ENCODE measurements at regions not wholly inside any gene's neighbourhood (a gene's known extent, or its start where the extent isn't known, plus 50 kb on each side); places are given as distances from the start of the nearest gene placed in this dataset.

GRCh38 chr1:209390764-209391163 is 192.8 kb upstream of the CAMK1G start:
- DNase-seq (ENCODE audit: low spot score) = no peak

- no peak for DNase-seq (ENCODE audit: low spot score)
Observed at GRCh38 chr1:209391792-209392191, 191.7 kb upstream of the CAMK1G start.

- DNase-seq (ENCODE audit: low spot score) = no peak
Observed at GRCh38 chr1:209395169-209395568, 188.3 kb upstream of the CAMK1G start.

- no peak for DNase-seq (ENCODE audit: low spot score)
Observed at GRCh38 chr1:209397371-209397770, 186.1 kb upstream of the CAMK1G start.

- no peak for DNase-seq (ENCODE audit: low spot score)
Observed at GRCh38 chr1:209397910-209398309, 185.6 kb upstream of the CAMK1G start.

GRCh38 chr1:209398313-209398991 is 185.1 kb upstream of the CAMK1G start:
- no peak for DNase-seq (ENCODE audit: low spot score)

GRCh38 chr1:209399800-209400199 is 183.7 kb upstream of the CAMK1G start:
- no peak for DNase-seq (ENCODE audit: low spot score)

GRCh38 chr1:209400351-209401220 is 182.9 kb upstream of the CAMK1G start:
- no peak for DNase-seq (ENCODE audit: low spot score)

- DNase-seq (ENCODE audit: low spot score) = no peak
Observed at GRCh38 chr1:209402697-209403096, 180.8 kb upstream of the CAMK1G start.

- DNase-seq (ENCODE audit: low spot score) = no peak
Observed at GRCh38 chr1:209403921-209404320, 179.6 kb upstream of the CAMK1G start.

- no peak for DNase-seq (ENCODE audit: low spot score)
Observed at GRCh38 chr1:209404577-209404976, 178.9 kb upstream of the CAMK1G start.

GRCh38 chr1:209405183-209405814 is 178.2 kb upstream of the CAMK1G start:
- no peak for DNase-seq (ENCODE audit: low spot score)

GRCh38 chr1:209406168-209406567 is 177.3 kb upstream of the CAMK1G start:
- no peak for DNase-seq (ENCODE audit: low spot score)

GRCh38 chr1:209406595-209406994 is 176.9 kb upstream of the CAMK1G start:
- DNase-seq (ENCODE audit: low spot score) = no peak

GRCh38 chr1:209409780-209410179 is 173.7 kb upstream of the CAMK1G start:
- DNase-seq (ENCODE audit: low spot score) = no peak

- DNase-seq (ENCODE audit: low spot score) = no peak
Observed at GRCh38 chr1:209411491-209411929, 172.0 kb upstream of the CAMK1G start.

- DNase-seq (ENCODE audit: low spot score) = no peak
Observed at GRCh38 chr1:209412036-209412435, 171.5 kb upstream of the CAMK1G start.

- DNase-seq (ENCODE audit: low spot score) = no peak
Observed at GRCh38 chr1:209412566-209412965, 170.9 kb upstream of the CAMK1G start.

- no peak for DNase-seq (ENCODE audit: low spot score)
Observed at GRCh38 chr1:209413062-209413461, 170.5 kb upstream of the CAMK1G start.

- no peak for DNase-seq (ENCODE audit: low spot score)
Observed at GRCh38 chr1:209414803-209415329, 168.6 kb upstream of the CAMK1G start.

- peak; percentile 8 for DNase-seq (ENCODE audit: low spot score)
Observed at GRCh38 chr1:209416039-209416438, 167.5 kb upstream of the CAMK1G start.

GRCh38 chr1:209416716-209417115 is 166.8 kb upstream of the CAMK1G start:
- no peak for DNase-seq (ENCODE audit: low spot score)

Measured in SK-N-DZ (cell line).